Caco-2 (cell line): ENCODE measurements at regions not wholly inside any gene's neighbourhood (a gene's known extent, or its start where the extent isn't known, plus 50 kb on each side); places are given as distances from the start of the nearest gene placed in this dataset.

Source experiments
- BruUV-seq: library from RNA; stranded (reverse); fragments of 400-500 nt; replicated peaks from 2 replicates; lab custom pipeline; 2021; lab: Mats Ljungman, UMichigan
- CTCF ChIA-PET: fragments of 300-600 bp; sonication (Branson Sonifier 250); formaldehyde crosslinking; loops from one replicate; lab custom pipeline; 2022; ENCODE audit warnings: antibody characterized with exemption; lab: Charles Lee
- POLR2A ChIA-PET: fragments of 300-600 bp; sonication (Branson Sonifier 250); formaldehyde crosslinking; loops from one replicate; lab custom pipeline; 2022; ENCODE audit warnings: antibody characterized with exemption; lab: Charles Lee
- DNase-seq, 2 experiments: peaks; one replicate each; pipeline versions ENCODE4 v3.0.0 to v3.0.0-alpha.2; 2020 to 2022
- H3K27me3 ChIP-seq: replicated peaks from 2 replicates; pipeline ENCODE4 v1.6.0; 2011; ENCODE audit warnings: low read length; ENCODE audit not compliant: control insufficient read depth, insufficient read depth
- H3K36me3 ChIP-seq: 2 replicates; pipeline ENCODE4 v1.5.1; 2011; ENCODE audit warnings: low read length; ENCODE audit not compliant: control insufficient read depth, insufficient read depth
- H3K4me1 ChIP-seq: fragments of 250-450 bp; sonication (Bioruptor Pico); 2 replicates; pipeline ENCODE4 v1.5.1; 2020; ENCODE audit warnings: mild to moderate bottlenecking
- H3K4me3 ChIP-seq: 2 replicates; pipeline ENCODE4 v1.5.1; 2011; ENCODE audit warnings: low read depth, mild to moderate bottlenecking, control low read depth, low read length
- H3K9me3 ChIP-seq: fragments of 250-450 bp; sonication (Bioruptor Pico); 2 replicates; pipeline ENCODE4 v1.5.1; 2020; ENCODE audit warnings: mild to moderate bottlenecking, moderate library complexity
- H3K27ac Mint-ChIP-seq: one replicate; pipeline ENCODE4 v1.8.0; 2022; ENCODE audit warnings: mixed read lengths; ENCODE audit not compliant: unreplicated experiment
- H3K27me3 Mint-ChIP-seq: one replicate; pipeline ENCODE4 v1.8.0; 2022; ENCODE audit warnings: mixed read lengths; ENCODE audit not compliant: insufficient read depth, unreplicated experiment
- H3K36me3 Mint-ChIP-seq: one replicate; pipeline ENCODE4 v1.8.0; 2022; ENCODE audit warnings: mild to moderate bottlenecking, mixed read lengths; ENCODE audit not compliant: insufficient read depth, unreplicated experiment
- H3K4me1 Mint-ChIP-seq: one replicate; pipeline ENCODE4 v1.8.0; 2022; ENCODE audit warnings: low read depth, mixed read lengths; ENCODE audit not compliant: unreplicated experiment
- H3K4me3 Mint-ChIP-seq: one replicate; pipeline ENCODE4 v1.8.0; 2022; ENCODE audit warnings: mild to moderate bottlenecking, moderate library complexity, mixed read lengths; ENCODE audit not compliant: unreplicated experiment
- H3K9me3 Mint-ChIP-seq: one replicate; pipeline ENCODE4 v1.8.0; 2022; ENCODE audit warnings: mixed read lengths; ENCODE audit not compliant: unreplicated experiment
- CTCF ChIP-seq, 2 experiments: fragments of 200-600 bp in 1 of 2; IDR thresholded peaks; 1 replicate in 1 of 2; 2 replicates in 1 of 2; pipeline versions ENCODE4 v1.5.1 to v1.8.0; 2011 to 2022; ENCODE audit warnings: antibody characterized with exemption in 1 of 2, control low read depth in 1 of 2, inconsistent platforms in 1 of 2, low read depth in 1 of 2, low read length in 1 of 2, mild to moderate bottlenecking in 1 of 2, moderate library complexity in 1 of 2; ENCODE audit not compliant: insufficient read depth in 1 of 2, severe bottlenecking in 1 of 2, unreplicated experiment in 1 of 2
- intact Hi-C: fragments of 100-400 bp; cut with micrococcal nuclease; formaldehyde crosslinking; loops from one replicate; pipeline ENCODE4 v1.10.0; 2022; ENCODE audit not compliant: unreplicated experiment

GRCh38 chr22:35206889-35207288 is 50.4 kb upstream of the HMGXB4 start:
- no peak for DNase-seq
- Mint-ChIP-seq H3K36me3 (no peaks in the 10 kb centered on the region), H3K27me3 (peaks cover 2% of the 10 kb centered on the region), H3K27ac (no peak overlapping the region), H3K4me3 (no peak overlapping the region), H3K4me1 (no peaks in the 10 kb centered on the region), H3K9me3 (no peaks in the 10 kb centered on the region)
- ChIA-PET CTCF (interaction anchor here (1.8 kb wide), 1 partner anchor 25 kb away, joined by 6 read pairs; no protein-coding TSS in a partner anchor), POLR2A (no interaction called here)
- no TSS peak for BruUV-seq
- no peaks in the 10 kb centered on the region for H3K36me3 ChIP-seq
- H3K4me3 ChIP-seq, result no peak overlapping the region
- intact Hi-C loops, result no loop called here
- TF ChIP-seq CTCF (IDR thresholded peaks at IDR 0.05; ENCODE audit: insufficient read depth in 1 of 2, low read depth in 1 of 2, low read length in 1 of 2, severe bottlenecking in 1 of 2, unreplicated experiment in 1 of 2), result no peak
- no peaks in the 10 kb centered on the region for H3K9me3 ChIP-seq
- H3K27me3 ChIP-seq, result no peaks in the 10 kb centered on the region
- H3K4me1 ChIP-seq, result no peaks in the 10 kb centered on the region
